H1 (cell line): ENCODE measurements at regions not wholly inside any gene's neighbourhood (a gene's known extent, or its start where the extent isn't known, plus 50 kb on each side); places are given as distances from the start of the nearest gene placed in this dataset.

Source experiments
- FOSL1 ChIP-seq: IDR thresholded peaks from 2 replicates; pipeline ENCODE4 v1.6.1; 2011; ENCODE audit warnings: mild to moderate bottlenecking, low read depth, low read length, moderate library complexity; ENCODE audit not compliant: insufficient read depth
- GTF2F1 ChIP-seq: IDR thresholded peaks from 2 replicates; pipeline ENCODE4 v1.6.1; 2012; ENCODE audit warnings: low read depth, low read length, improper control_type of control experiment, borderline replicate concordance
- KDM1A ChIP-seq: fragments of 200-600, 300-600 bp; sonication (generic); IDR thresholded peaks from 2 replicates; pipeline ENCODE4 v1.7.1; 2016; ENCODE audit warnings: mild to moderate bottlenecking, low read length, borderline replicate concordance
- PHF8 ChIP-seq: fragments of 200-600 bp; sonication (generic); conservative IDR thresholded peaks from 2 replicates; pipeline ENCODE4 v1.7.1; 2012; ENCODE audit warnings: low read depth, mild to moderate bottlenecking, inconsistent platforms, low read length, moderate library complexity
- POLR2A ChIP-seq, 2 experiments: IDR thresholded peaks; 1 replicate in 1 of 2; 2 replicates in 1 of 2; pipeline ENCODE4 v1.6.1; 2011; ENCODE audit warnings: low read depth in 2 of 2, low read length in 2 of 2, mild to moderate bottlenecking in 2 of 2; ENCODE audit errors: control extremely low read depth in 1 of 2
- SP1 ChIP-seq: IDR thresholded peaks from 2 replicates; pipeline ENCODE4 v1.6.1; 2011; ENCODE audit warnings: low read depth, low read length
- ZNF274 ChIP-seq: IDR thresholded peaks from 2 replicates; pipeline ENCODE4 v1.7.0; 2012; ENCODE audit warnings: low read length, borderline replicate concordance; ENCODE audit errors: extremely low read depth

- no peak for TF ChIP-seq GTF2F1
- TF ChIP-seq KDM1A: no peak
- no peak for TF ChIP-seq ZNF274
- TF ChIP-seq PHF8: no peak
- no peak for TF ChIP-seq POLR2A (IDR thresholded peaks at IDR 0.05; ENCODE audit: control extremely low read depth in 1 of 2, low read depth in 2 of 2, low read length in 2 of 2)
- no peak for TF ChIP-seq SP1
- no peak for TF ChIP-seq FOSL1
- TF ChIP-seq, all 59 proteins: peak for 0
Observed at GRCh38 chr18:27301615-27302378, 116.7 kb upstream of the CHST9 start (continued).
